ENCODE measurements at regions not wholly inside any gene's neighbourhood (a gene's known extent, or its start where the extent isn't known, plus 50 kb on each side); places are given as distances from the start of the nearest gene placed in this dataset.

GRCh38 chr3:22117751-22118346, 366.8 kb upstream of the ZNF385D start:
- peaks cover 5% of the 10 kb centered on the region for H3K4me1 Mint-ChIP-seq (ENCODE audit: unreplicated experiment)
- TF ChIP-seq CTCF (conservative IDR thresholded peaks at IDR 0.05): peak; percentile 89

GRCh38 chr3:22118542-22118941, 367.5 kb upstream of the ZNF385D start:
- Mint-ChIP-seq H3K4me3 (no peak overlapping the region), H3K9me3 (peaks cover 6% of the 10 kb centered on the region), H3K4me1 (ENCODE audit: unreplicated experiment) (peaks cover 5% of the 10 kb centered on the region), H3K27ac (no peak overlapping the region), H3K27me3 (no peaks in the 10 kb centered on the region), H3K36me3 (no peaks in the 10 kb centered on the region)
- DNase-seq (ENCODE audit: extremely low spot score, unreplicated experiment): no peak
- TF ChIP-seq CTCF (conservative IDR thresholded peaks at IDR 0.05): no peak

More at GRCh38 chr3:22117751-22118346, 366.8 kb upstream of the ZNF385D start:
- no peak for DNase-seq (ENCODE audit: extremely low spot score, unreplicated experiment)
- Mint-ChIP-seq H3K36me3 (no peaks in the 10 kb centered on the region), H3K27me3 (no peaks in the 10 kb centered on the region), H3K27ac (no peak overlapping the region), H3K4me3 (no peak overlapping the region), H3K9me3 (peaks cover 4% of the 10 kb centered on the region)

- Mint-ChIP-seq H3K4me1 (ENCODE audit: unreplicated experiment) (peaks cover 5% of the 10 kb centered on the region), H3K27ac (no peak overlapping the region), H3K27me3 (no peaks in the 10 kb centered on the region), H3K4me3 (peak overlapping the region; percentile 34), H3K9me3 (peaks cover 6% of the 10 kb centered on the region), H3K36me3 (no peaks in the 10 kb centered on the region)
- TF ChIP-seq CTCF (conservative IDR thresholded peaks at IDR 0.05): no peak
- no peak for DNase-seq (ENCODE audit: extremely low spot score, unreplicated experiment)
Observed at GRCh38 chr3:22121068-22121701, 370.2 kb upstream of the ZNF385D start.

- H3K36me3 Mint-ChIP-seq: no peaks in the 10 kb centered on the region
- DNase-seq (ENCODE audit: extremely low spot score, unreplicated experiment): no peak
- no peak for TF ChIP-seq CTCF (conservative IDR thresholded peaks at IDR 0.05)
- H3K27ac Mint-ChIP-seq: no peak overlapping the region
- no peak overlapping the region for H3K4me3 Mint-ChIP-seq
- no peaks in the 10 kb centered on the region for H3K27me3 Mint-ChIP-seq
- peaks cover 5% of the 10 kb centered on the region for H3K4me1 Mint-ChIP-seq (ENCODE audit: unreplicated experiment)
- peaks cover 6% of the 10 kb centered on the region for H3K9me3 Mint-ChIP-seq
Observed at GRCh38 chr3:22122567-22122966, 371.6 kb upstream of the ZNF385D start.

- Mint-ChIP-seq H3K4me1 (ENCODE audit: unreplicated experiment) (no peaks in the 10 kb centered on the region), H3K4me3 (no peak overlapping the region), H3K9me3 (no peaks in the 10 kb centered on the region), H3K36me3 (no peaks in the 10 kb centered on the region), H3K27ac (no peak overlapping the region), H3K27me3 (no peaks in the 10 kb centered on the region)
- TF ChIP-seq CTCF (conservative IDR thresholded peaks at IDR 0.05): no peak
- DNase-seq (ENCODE audit: extremely low spot score, unreplicated experiment): no peak
Observed at GRCh38 chr3:22129101-22129500, 378.1 kb upstream of the ZNF385D start.
